A549 (cell line): ENCODE measurements at regions not wholly inside any gene's neighbourhood (a gene's known extent, or its start where the extent isn't known, plus 50 kb on each side); places are given as distances from the start of the nearest gene placed in this dataset.

Source experiments
- BHLHE40 ChIP-seq: IDR thresholded peaks from 2 replicates; pipeline ENCODE4 v1.6.1; 2012; ENCODE audit warnings: low read depth, low read length, inconsistent platforms
- CTCF ChIP-seq: fragments of >200 bp; sonication (Bioruptor Twin); formaldehyde crosslinking; IDR thresholded peaks from 3 replicates; pipeline ENCODE4 v1.5.1; 2016
- E2F6 ChIP-seq: IDR thresholded peaks from 2 replicates; pipeline ENCODE4 v1.6.1; 2012; ENCODE audit warnings: low read depth, borderline replicate concordance
- EP300 ChIP-seq, 2 experiments: fragments of >200 bp; sonication (Bioruptor Twin); formaldehyde crosslinking; IDR thresholded peaks; 2 replicates in 1 of 2; 3 replicates in 1 of 2; pipeline ENCODE4 v1.6.1; 2016 to 2017
- HDAC2 ChIP-seq: fragments of 200-600 bp; sonication (generic); IDR thresholded peaks from 2 replicates; pipeline ENCODE4 v1.6.1; 2016
- HMGXB4 ChIP-seq: fragments of 250-450 bp; sonication (Bioruptor Pico); IDR thresholded peaks from 2 replicates; pipeline ENCODE4 v1.5.0; 2021; ENCODE audit warnings: mild to moderate bottlenecking, moderate library complexity, borderline replicate concordance
- JUNB ChIP-seq: fragments of >200 bp; sonication (Bioruptor Twin); formaldehyde crosslinking; IDR thresholded peaks from 2 replicates; pipeline ENCODE4 v1.6.1; 2016
- MAZ ChIP-seq: fragments of 150-350 bp; IDR thresholded peaks from 2 replicates; pipeline ENCODE4 v1.6.1; 2014; ENCODE audit warnings: antibody characterized with exemption, low read depth, low read length, borderline replicate concordance
- MYC ChIP-seq: IDR thresholded peaks from 2 replicates; pipeline ENCODE4 v1.6.1; 2012; ENCODE audit warnings: mild to moderate bottlenecking, inconsistent platforms, low read length, improper control_type of control experiment, borderline replicate concordance
- NFE2L2 ChIP-seq: fragments of 150-350 bp; conservative IDR thresholded peaks from 2 replicates; pipeline ENCODE4 v1.6.1; 2014; ENCODE audit warnings: low read length
- PBX3 ChIP-seq: IDR thresholded peaks from 2 replicates; pipeline ENCODE4 v1.6.1; 2012
- POLR2A ChIP-seq: IDR thresholded peaks from 2 replicates; pipeline ENCODE4 v1.6.1; 2012; ENCODE audit warnings: mild to moderate bottlenecking, low read length
- RCOR1 ChIP-seq: fragments of 150-350 bp; IDR thresholded peaks from 2 replicates; pipeline ENCODE4 v1.6.1; 2014; ENCODE audit warnings: antibody characterized with exemption, low read length, low read depth

GRCh38 chr17:33474789-33475188, 181.7 kb upstream of the ASIC2 start:
- TF ChIP-seq POLR2A (no peak), CTCF (no peak), PBX3 (no peak), HDAC2 (no peak), BHLHE40 (no peak), MAZ (no peak), NFE2L2 (no peak), EP300 (IDR thresholded peaks at IDR 0.05) (no peak), HMGXB4 (CRISPR knock-in tag) (no peak), RCOR1 (no peak), E2F6 (no peak), MYC (no peak), JUNB (no peak)
